ENCODE measurements at regions not wholly inside any gene's neighbourhood (a gene's known extent, or its start where the extent isn't known, plus 50 kb on each side); places are given as distances from the start of the nearest gene placed in this dataset.

DNA sequence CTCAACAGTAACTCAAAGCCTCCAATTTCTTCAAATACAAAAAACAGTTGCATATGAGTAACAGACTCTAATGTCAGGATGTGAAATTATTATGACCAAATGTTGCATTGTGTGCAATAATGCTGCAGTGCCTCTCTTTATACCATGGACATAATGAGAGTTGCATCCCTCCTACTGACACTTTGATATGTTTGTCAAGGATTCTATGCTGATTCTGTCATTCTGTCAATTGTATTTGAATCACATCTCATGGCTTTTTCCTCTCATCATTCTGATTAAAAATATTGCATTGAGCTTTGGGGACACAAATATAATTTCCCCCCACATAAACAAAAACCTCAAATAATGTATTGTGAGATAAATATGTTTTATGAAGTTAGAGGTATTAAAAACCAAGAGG is 84.6 kb upstream of the SGCE start (continued):
- no peak for TF ChIP-seq TCF12 (IDR thresholded peaks at IDR 0.05; ENCODE audit: low read depth, low read length)
- TF ChIP-seq, protein P1, sequence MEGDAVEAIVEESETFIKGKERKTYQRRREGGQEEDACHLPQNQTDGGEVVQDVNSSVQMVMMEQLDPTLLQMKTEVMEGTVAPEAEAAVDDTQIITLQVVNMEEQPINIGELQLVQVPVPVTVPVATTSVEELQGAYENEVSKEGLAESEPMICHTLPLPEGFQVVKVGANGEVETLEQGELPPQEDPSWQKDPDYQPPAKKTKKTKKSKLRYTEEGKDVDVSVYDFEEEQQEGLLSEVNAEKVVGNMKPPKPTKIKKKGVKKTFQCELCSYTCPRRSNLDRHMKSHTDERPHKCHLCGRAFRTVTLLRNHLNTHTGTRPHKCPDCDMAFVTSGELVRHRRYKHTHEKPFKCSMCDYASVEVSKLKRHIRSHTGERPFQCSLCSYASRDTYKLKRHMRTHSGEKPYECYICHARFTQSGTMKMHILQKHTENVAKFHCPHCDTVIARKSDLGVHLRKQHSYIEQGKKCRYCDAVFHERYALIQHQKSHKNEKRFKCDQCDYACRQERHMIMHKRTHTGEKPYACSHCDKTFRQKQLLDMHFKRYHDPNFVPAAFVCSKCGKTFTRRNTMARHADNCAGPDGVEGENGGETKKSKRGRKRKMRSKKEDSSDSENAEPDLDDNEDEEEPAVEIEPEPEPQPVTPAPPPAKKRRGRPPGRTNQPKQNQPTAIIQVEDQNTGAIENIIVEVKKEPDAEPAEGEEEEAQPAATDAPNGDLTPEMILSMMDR (IDR thresholded peaks at IDR 0.05; ENCODE audit: control extremely low read depth in 1 of 3, insufficient read depth in 1 of 3, low read depth in 1 of 3, low read length in 3 of 3), result no peak
- no peak for TF ChIP-seq KDM5A (IDR thresholded peaks at IDR 0.05; ENCODE audit: low read length)

All from H1 (cell line).